GM19035 (cell line): ENCODE measurements at regions not wholly inside any gene's neighbourhood (a gene's known extent, or its start where the extent isn't known, plus 50 kb on each side); places are given as distances from the start of the nearest gene placed in this dataset.

Experiments
- ATAC-seq: cut with Tn5 transposase; IDR thresholded peaks from one replicate; pipeline ENCODE4 v1.9.1; 2021; ENCODE audit not compliant: unreplicated experiment

DNA sequence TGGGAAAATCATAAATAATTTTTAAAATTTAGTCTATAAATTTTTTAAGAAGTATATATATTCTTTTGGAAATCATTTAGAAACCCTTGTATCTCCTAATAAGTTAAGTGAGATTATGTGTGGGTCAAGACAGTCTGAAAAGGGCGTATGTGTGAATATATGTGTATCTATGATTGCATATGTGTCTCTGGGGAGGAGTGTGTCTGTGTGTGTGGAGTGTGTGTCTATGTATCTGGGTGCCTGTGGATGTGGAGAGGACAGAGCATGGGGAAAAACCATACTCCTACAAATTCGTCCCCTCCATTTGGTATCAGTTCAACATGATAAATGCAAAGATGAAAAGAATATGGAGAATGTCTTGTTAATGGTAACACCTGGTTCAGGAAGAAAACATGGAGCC lies 342.0 kb upstream of the ACTBL2 start:
- no peak for ATAC-seq

DNA sequence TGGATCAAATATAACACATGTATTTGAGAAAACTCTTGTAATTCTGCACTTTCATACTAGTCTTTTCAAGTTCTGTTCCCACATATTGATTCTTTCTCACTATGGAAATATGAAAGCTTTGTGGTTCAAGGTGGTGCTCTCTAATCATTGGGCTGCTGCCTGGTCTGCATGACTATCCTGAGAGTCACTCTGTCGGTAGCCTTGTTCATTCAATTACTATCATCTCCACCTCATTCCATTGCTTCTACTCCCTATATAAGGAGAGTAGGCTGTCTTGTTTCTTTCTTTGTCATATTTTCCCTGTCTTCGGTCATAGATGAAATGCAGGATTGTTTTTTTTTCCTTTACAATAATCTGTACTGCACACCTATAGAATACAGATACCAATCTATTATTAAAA lies 341.4 kb upstream of the ACTBL2 start:
- ATAC-seq, result no peak

DNA sequence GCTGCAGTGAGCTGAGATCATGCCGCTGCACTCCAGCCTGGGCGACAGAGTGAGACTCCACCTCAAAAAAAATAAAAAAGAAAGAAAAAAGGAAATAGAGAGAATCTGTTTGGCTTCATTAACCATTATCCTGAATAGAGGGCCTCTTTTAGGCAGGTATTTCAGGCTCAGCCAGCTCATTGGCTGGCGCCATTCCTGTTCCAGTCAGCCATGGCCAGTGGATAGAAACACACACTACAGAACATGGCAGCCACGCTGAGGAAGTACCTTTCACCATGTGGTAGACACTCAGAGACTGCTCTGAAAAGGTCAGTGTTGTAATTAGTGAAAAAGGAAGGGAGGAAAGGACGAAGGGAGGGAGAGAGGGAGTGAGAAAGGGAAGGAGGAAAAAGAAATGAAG lies 340.0 kb upstream of the ACTBL2 start:
- ATAC-seq, result no peak

DNA sequence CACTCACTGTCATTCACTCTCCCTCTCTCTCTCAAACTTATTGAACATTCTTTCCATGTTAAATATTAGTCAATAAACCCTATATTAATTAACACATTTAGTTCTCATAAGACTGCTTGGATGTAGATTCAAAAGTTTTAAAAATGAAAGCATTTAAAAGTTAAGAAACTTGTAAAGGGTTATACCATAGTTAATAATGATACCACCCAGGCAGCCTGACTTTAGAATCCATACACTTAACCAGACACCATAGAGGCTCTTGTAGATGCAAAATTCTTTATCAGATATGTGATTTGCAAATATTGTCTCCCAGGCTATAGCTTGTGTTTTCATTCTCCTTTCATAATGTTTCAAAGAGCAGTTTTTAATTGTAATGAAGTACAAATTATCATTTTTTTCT lies 335.8 kb upstream of the ACTBL2 start:
- no peak for ATAC-seq

GRCh38 chr5:57817924-57818323 lies 335.3 kb upstream of the ACTBL2 start:
- ATAC-seq, result no peak

DNA sequence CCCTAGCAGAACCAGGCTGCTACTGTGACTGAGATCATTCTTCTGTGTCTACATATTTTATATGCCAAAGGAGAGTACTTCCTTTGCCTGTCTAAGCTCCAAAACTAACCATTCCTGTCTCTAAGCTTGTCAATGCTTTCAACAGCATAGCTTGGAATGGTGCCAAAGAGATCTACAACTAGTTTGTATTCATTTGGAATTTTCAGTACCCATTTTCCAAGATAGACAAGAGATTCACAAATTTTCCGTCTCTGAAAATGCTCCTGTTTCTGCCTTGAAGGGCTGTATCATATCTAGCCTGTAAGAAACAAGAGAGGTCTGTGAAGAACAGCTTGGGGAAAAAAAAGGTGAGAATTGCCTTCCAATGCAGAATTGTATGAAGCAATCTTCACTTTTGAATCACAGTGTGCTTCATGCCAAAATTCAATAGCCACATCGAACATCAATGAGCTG lies 334.4 kb upstream of the ACTBL2 start:
- no peak for ATAC-seq

DNA sequence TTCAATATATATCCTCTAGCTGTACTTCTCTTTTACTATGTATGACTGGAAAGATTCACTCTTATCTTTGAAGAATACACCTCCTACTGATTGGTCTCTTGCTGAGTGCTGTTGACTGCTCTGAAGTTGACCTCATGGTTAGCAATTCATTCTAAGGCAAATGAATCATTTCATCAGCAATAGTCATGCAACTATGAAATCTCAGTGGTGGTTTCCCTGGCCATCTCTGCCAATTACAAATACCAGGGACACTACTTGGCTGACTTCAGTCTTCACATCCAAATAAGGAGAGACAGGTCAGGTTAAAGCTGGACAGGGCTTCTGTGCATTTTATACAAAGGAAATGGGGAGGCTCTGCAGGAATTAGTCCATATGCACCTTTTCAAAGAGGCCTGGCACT lies 333.5 kb upstream of the ACTBL2 start:
- no peak for ATAC-seq

DNA sequence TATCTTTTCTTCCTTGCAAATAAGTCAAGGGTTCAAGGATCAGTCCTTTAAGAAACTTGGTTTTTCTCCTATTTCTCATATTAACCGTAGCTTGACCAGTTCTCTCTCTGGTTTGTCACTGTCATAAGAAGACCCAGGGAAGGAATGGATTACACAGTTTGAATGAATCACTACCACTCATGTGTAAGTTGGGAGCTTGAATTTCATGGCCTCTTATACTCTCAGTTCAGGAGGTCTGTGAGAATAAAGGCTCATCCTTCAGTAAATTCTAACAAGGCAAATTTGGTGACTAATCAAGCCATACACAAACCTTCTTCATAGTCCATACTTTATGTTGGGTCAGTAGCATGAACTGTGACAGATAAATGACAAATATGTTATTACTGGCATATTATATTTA lies 323.1 kb upstream of the ACTBL2 start:
- ATAC-seq, result no peak

DNA sequence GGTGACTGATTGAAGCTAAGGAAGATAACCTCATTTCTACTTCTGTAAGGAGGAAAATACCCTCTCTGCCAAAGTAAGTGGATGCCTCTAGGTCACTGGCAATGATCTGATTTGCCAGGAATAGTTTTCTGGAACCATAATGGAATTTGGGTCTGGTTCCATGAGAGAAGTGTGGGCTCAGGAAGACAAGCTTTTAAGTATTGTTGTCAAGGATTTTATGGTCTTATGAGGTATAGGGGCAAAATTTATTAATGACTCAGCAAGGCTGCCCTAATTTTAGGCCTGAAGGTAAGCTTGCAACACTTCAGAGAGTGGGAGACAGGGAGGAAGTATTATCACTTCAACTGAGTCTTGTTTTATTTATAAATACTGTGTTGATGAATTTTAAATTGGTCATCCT lies 322.6 kb upstream of the ACTBL2 start:
- ATAC-seq, result no peak

DNA sequence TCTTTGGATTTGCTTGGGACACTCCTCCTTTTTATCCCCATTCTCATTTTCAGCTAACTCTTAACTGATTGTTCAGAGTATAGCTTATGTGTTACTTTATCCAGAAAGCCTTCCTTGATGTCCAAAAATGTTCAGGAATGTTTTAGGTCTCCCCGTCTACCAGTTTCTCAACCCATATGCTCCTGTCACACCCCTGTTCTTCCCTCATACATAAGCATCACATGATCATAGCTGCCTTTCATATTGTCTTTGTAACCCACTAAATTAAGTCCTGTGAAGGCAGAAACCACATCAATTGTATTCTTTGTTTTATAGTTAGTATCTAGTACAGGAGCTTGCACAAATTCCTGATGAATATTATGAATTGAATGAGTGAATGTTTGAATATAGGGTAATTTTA lies 321.9 kb upstream of the ACTBL2 start:
- no peak for ATAC-seq

- no peak for ATAC-seq
Observed at GRCh38 chr5:57804007-57804444, 321.4 kb upstream of the ACTBL2 start.

DNA sequence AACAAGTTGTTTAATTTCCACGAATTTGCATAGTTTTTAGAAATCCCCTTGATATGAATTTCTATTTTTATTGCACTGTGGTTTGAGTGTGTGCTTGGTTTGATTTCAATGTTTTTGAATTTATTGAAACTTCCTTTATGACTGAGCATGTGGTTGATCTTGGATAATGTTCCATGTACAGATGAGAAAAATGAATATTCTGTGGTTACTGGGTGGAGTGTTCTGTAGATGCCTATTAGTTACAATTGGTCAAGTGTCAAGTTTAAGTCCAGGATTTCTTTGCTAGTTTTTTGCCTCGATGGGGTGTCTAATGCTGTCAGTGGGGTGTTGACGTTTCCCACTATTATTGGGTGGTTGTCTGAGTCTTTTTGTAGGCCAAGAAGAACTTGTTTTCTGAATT lies 319.5 kb upstream of the ACTBL2 start:
- no peak for ATAC-seq

GRCh38 chr5:57795203-57795602 lies 312.6 kb upstream of the ACTBL2 start:
- ATAC-seq, result no peak

DNA sequence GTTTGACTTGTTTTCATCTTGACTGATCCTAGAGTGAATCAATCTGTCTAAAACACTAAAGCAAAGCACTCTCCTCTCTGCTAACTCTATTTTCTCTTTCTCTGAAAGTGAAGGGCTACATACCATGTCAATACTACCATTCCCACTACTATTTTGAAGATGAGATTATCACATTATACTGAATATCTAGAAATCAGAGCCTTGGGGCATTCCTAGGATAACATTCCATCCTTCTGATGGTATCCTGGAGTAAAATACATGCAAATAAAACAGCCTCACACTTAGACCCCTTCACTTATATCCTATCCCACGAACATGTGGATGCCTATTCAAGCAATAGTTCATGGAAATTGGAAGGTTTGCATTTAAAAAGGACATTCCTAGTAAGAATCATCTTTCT lies 309.3 kb upstream of the ACTBL2 start:
- ATAC-seq, result no peak

GRCh38 chr5:57785946-57786345 lies 303.3 kb upstream of the ACTBL2 start:
- no peak for ATAC-seq

GRCh38 chr5:57784121-57784520 lies 301.5 kb upstream of the ACTBL2 start:
- no peak for ATAC-seq

- no peak for ATAC-seq
Observed at GRCh38 chr5:57783693-57784092, 301.1 kb upstream of the ACTBL2 start.

- ATAC-seq, result no peak
Observed at GRCh38 chr5:57780961-57781325, 298.3 kb upstream of the ACTBL2 start.

- ATAC-seq, result no peak
Observed at GRCh38 chr5:57780306-57780960, 297.8 kb upstream of the ACTBL2 start.

- ATAC-seq, result peak; percentile 63
Observed at GRCh38 chr5:57779383-57780223, 297.0 kb upstream of the ACTBL2 start.

DNA sequence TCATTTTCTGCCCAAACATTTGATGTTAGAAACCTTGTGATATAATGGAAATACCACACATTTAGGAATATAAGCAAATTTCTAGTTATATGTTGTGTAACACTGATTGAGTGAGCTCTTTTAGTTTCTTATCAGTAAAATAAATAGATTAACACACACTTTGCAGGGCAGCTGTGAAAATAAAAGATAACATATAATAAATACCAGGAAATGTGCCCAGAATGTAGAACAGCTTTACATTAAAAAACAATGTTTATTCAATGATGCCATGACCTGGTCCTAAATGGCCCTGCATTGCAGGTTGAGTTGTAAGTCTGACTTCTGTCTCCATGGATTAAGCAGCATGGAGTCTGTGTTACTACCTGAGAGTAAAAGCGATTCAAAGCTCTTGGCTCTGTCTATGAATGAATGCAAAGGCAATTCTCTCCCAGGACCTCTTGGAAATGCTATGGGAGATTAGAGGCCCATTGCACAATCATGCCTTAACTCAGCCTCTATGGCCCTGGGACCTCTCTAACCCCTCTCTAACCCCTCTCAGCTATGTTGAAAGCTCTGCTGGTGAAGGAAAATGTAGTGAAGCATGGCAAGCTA lies 296.0 kb upstream of the ACTBL2 start:
- no peak for ATAC-seq

GRCh38 chr5:57777174-57777581 lies 294.6 kb upstream of the ACTBL2 start:
- no peak for ATAC-seq
